NCI-H226 (cell line): ENCODE measurements at regions not wholly inside any gene's neighbourhood (a gene's known extent, or its start where the extent isn't known, plus 50 kb on each side); places are given as distances from the start of the nearest gene placed in this dataset.
"Not testable (repeated sequence)": the region's sequence is repeated elsewhere in the genome, so short reads cannot be mapped to it uniquely, and the experiment has no call there.

Source experiments
- DNase-seq: peaks from one replicate; pipeline ENCODE4 v3.0.0-alpha.2; 2015

- not testable (repeated sequence) for DNase-seq
Measured at GRCh38 chr7:150110882-150111281, 212.3 kb upstream of the LRRC61 start.

- DNase-seq, result not testable (repeated sequence)
Measured at GRCh38 chr7:150111373-150112139, 211.6 kb upstream of the LRRC61 start.

GRCh38 chr7:150113301-150113700 is 209.9 kb upstream of the LRRC61 start:
- not testable (repeated sequence) for DNase-seq

GRCh38 chr7:150114591-150114990 is 208.6 kb upstream of the LRRC61 start:
- DNase-seq, result not testable (repeated sequence)

- not testable (repeated sequence) for DNase-seq
Measured at GRCh38 chr7:150119966-150120365, 203.2 kb upstream of the LRRC61 start.

- not testable (repeated sequence) for DNase-seq
Measured at GRCh38 chr7:150125831-150126230, 197.3 kb upstream of the LRRC61 start.

- DNase-seq, result not testable (repeated sequence)
Measured at GRCh38 chr7:150134451-150134850, 188.7 kb upstream of the LRRC61 start.

GRCh38 chr7:150135620-150136190 is 187.4 kb upstream of the LRRC61 start:
- not testable (repeated sequence) for DNase-seq

GRCh38 chr7:150139840-150140239 is 183.3 kb upstream of the LRRC61 start:
- not testable (repeated sequence) for DNase-seq

- not testable (repeated sequence) for DNase-seq
Measured at GRCh38 chr7:150141525-150142345, 181.4 kb upstream of the LRRC61 start.

- not testable (repeated sequence) for DNase-seq
Measured at GRCh38 chr7:150146124-150146523, 177.0 kb upstream of the LRRC61 start.

- DNase-seq, result not testable (repeated sequence)
Measured at GRCh38 chr7:150147524-150147923, 175.6 kb upstream of the LRRC61 start.

- DNase-seq, result not testable (repeated sequence)
Measured at GRCh38 chr7:150156015-150156414, 167.1 kb upstream of the LRRC61 start.

- DNase-seq, result not testable (repeated sequence)
Measured at GRCh38 chr7:150158696-150159095, 164.5 kb upstream of the LRRC61 start.

GRCh38 chr7:150169515-150169914 is 153.6 kb upstream of the LRRC61 start:
- DNase-seq, result not testable (repeated sequence)

GRCh38 chr7:150169943-150170490 is 153.1 kb upstream of the LRRC61 start:
- DNase-seq, result not testable (repeated sequence)

- not testable (repeated sequence) for DNase-seq
Measured at GRCh38 chr7:150183602-150184001, 139.6 kb upstream of the LRRC61 start.

GRCh38 chr7:150189963-150190362 is 133.2 kb upstream of the LRRC61 start:
- DNase-seq, result not testable (repeated sequence)

GRCh38 chr7:150192541-150192940 is 130.6 kb upstream of the LRRC61 start:
- not testable (repeated sequence) for DNase-seq

GRCh38 chr7:150193866-150194265 is 129.3 kb upstream of the LRRC61 start:
- not testable (repeated sequence) for DNase-seq
